Epithelial cell of proximal tubule (primary cell): ENCODE measurements at regions not wholly inside any gene's neighbourhood (a gene's known extent, or its start where the extent isn't known, plus 50 kb on each side); places are given as distances from the start of the nearest gene placed in this dataset.

Experiments used
- DNase-seq: peaks from one replicate; pipeline ENCODE4 v3.0.0-alpha.2; 2011; ENCODE audit warnings: low read depth
- H3K4me3 ChIP-seq: 2 replicates; pipeline ENCODE4 v1.5.1; 2011; ENCODE audit warnings: low read depth, mild to moderate bottlenecking, low read length
- TF ChIP-seq, protein P1 (sequence below): conservative IDR thresholded peaks from 2 replicates; pipeline ENCODE4 v1.5.1; 2012; ENCODE audit warnings: low read depth, mild to moderate bottlenecking, low read length

DNA sequence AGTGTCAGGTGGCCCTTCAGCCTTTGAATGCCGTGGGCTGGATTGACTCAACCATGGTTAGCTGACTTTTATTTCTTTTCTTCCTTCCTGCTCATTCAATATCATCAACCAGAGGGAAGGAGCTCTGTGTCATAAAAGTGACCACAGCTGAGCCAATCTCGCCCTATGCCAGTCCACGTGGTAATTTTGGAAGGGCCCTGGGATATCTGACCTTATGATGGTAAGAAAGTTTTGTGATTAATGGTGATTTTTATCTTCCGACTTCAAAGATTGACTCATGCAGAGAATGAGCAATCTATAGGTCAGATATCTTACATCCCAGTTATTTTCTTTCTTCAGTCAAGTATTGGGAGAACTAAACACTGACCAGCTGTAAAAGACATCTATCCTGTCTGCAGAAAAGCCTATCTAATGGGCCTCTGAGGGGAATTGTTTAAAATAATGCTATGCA is 170.3 kb downstream of the ZC3H11B start:
- TF ChIP-seq, protein P1, sequence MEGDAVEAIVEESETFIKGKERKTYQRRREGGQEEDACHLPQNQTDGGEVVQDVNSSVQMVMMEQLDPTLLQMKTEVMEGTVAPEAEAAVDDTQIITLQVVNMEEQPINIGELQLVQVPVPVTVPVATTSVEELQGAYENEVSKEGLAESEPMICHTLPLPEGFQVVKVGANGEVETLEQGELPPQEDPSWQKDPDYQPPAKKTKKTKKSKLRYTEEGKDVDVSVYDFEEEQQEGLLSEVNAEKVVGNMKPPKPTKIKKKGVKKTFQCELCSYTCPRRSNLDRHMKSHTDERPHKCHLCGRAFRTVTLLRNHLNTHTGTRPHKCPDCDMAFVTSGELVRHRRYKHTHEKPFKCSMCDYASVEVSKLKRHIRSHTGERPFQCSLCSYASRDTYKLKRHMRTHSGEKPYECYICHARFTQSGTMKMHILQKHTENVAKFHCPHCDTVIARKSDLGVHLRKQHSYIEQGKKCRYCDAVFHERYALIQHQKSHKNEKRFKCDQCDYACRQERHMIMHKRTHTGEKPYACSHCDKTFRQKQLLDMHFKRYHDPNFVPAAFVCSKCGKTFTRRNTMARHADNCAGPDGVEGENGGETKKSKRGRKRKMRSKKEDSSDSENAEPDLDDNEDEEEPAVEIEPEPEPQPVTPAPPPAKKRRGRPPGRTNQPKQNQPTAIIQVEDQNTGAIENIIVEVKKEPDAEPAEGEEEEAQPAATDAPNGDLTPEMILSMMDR: no peak
- no peak overlapping the region for H3K4me3 ChIP-seq
- DNase-seq: no peak

DNA sequence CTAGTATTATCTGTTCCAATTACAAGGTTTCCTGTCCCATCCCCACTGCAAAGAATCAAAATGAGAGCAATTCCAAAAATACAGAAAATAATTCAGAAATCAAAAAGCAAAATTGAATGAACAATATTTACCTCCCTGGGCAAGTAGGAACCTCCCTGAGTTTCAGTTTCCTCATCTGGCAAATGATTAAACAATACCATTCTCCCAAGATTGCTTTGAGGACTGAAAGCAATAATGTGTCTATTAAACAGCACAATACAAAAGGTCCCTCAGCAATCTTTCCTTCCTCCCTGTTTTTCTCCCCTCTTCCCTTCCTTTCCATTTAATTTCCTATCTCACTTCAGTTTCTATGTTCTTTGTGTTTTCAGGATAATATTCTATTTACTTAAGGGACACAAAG is 171.0 kb downstream of the ZC3H11B start:
- DNase-seq: no peak
- H3K4me3 ChIP-seq: no peak overlapping the region
- TF ChIP-seq, protein P1: no peak

DNA sequence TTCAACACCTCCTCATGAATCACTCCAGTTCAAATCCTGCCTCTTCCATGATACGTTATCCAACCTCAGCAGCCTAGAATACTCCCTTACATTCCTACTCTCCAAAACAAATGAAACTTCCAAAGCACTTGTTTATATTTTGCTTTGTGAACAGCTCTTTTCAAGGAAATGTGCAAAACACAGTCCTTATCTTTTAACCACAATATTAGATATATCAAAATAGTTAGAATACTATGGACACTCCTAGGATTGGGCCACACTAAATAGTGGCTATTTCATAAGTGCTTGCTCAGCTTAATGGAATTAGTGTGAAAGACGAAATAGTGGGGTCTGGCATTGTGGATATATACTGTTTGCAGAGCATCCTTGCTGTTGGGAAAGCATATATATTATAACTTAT is 173.5 kb downstream of the ZC3H11B start:
- no peak overlapping the region for H3K4me3 ChIP-seq
- DNase-seq: no peak
- TF ChIP-seq, protein P1: no peak

DNA sequence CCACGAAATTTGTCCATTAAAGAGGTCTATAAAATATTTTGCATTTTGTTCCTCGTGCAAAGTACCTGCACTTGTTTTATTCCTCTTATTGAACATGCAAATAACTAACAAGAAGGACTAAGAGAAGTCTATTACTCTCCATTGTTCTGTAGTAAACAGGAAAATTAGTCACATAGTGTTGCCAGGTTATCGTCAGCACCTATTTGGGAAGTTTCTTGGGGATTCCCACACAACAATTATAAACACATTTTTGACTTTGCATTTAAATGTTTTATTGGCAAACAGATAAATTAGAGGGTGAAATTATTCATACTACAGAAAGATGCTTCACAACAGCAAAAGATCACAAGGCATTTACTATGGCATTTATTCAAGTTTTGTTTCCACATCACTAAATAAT is 174.5 kb downstream of the ZC3H11B start:
- no peak overlapping the region for H3K4me3 ChIP-seq
- DNase-seq: no peak
- TF ChIP-seq, protein P1: no peak

DNA sequence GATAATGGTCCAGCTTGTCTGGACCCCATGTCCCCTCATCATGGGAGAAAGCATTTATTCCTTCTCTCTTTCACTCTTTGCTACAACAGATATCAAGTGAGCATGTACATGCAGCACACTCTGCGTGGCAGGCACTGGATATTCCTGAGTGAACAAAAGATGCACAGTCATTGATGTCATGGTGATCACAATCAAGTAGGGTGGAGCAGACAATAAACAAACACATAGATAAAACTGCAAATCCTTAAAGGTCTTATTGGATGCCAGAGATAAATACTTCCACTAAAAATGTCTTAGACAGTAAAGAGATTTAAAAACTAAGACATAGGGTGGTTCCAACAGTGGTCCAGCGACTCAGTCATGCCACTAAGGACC is 178.0 kb downstream of the ZC3H11B start:
- DNase-seq: no peak
- no peak overlapping the region for H3K4me3 ChIP-seq
- TF ChIP-seq, protein P1: no peak

DNA sequence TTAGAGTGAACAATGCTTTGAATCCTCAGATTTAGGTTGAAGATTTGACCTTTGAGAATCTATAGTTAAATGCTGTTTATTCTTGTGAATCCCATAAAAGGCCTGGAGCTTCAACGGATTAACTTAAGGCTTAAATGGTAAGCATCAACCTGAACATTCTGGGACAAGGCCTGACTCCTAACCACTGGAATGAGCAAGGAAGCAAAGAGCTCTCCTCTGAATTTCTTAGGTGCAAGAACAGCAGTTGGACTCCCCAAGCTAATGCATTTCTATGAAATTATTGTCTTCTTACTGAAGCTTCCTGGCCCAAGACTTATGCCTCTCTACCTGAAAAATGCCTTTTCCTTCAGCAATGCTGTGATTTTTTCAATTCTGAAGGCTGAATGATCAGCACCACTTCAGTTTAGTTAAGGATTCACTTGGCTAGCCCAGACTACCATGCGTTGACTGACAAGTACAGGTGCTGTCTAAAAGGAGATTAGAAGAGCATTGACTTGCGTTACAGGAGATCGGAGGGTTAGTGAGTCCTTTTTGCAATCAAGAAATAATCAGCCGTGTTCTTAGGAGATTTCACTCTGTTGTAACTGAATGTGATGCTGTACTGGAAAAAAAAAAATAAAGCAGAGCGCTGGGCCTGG is 178.5 kb downstream of the ZC3H11B start:
- no peak overlapping the region for H3K4me3 ChIP-seq
- TF ChIP-seq, protein P1: no peak
- no peak for DNase-seq

DNA sequence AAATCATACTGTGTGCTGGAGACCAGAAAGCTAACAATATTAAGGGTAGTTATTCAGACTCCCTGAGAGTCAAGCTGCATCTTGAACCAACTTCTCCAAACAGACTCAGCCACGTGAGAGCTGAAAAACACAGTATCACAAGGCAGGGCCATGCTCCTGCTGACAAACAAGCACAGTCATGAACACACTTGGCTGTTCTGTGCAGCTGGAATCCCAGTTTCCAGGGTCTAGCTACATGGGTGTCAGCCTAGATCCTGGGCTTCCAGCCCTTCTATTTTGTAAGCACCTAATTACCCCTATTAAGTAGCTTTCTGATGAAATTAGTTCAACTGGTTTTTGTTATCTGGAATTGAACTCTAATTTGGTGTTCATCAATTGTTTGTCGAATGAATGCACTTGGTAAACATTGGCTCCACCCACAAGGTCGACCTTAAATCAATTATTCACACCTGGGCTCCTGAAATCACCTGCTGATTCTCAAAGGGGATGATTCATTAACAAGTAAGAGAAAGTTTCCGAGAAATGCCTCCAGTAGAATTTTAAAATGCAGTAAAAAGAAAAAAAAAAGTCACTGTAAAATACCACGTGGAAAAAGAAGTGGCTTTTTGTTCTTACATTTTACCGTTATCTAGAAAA is 179.3 kb downstream of the ZC3H11B start:
- no peak overlapping the region for H3K4me3 ChIP-seq
- TF ChIP-seq, protein P1: no peak
- no peak for DNase-seq
